ENCODE measurements at regions not wholly inside any gene's neighbourhood (a gene's known extent, or its start where the extent isn't known, plus 50 kb on each side); places are given as distances from the start of the nearest gene placed in this dataset.

DNA sequence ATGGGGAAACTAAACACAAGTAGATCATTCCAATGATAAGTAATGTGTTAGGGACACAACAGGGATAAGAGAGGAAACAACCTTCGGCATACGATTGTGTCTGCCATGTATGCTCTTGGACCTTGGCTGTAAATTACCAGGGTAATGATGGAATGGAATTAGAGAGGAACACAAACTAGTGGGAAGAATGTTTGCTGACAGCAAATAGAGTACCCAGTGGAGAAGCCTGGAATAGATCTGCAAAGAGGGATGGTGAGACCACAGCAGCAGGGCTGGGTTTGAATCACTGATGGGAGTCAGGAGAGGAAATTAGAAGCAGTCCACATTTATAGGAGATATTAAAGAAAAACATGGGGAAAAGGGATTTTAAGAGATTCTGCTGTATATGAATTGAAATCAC is 172.8 kb downstream of the LRIG3 start:
- TF ChIP-seq EGR1 (IDR thresholded peaks at IDR 0.05; ENCODE audit: low read depth in 2 of 2) (no peak), TAF1 (conservative IDR thresholded peaks at IDR 0.05) (no peak), FOXA2 (IDR thresholded peaks at IDR 0.05) (no peak), RXRA (IDR thresholded peaks at IDR 0.05) (no peak), JUND (IDR thresholded peaks at IDR 0.05) (no peak), HNF4A (conservative IDR thresholded peaks at IDR 0.05) (no peak), NR2F2 (IDR thresholded peaks at IDR 0.05) (no peak)
- Histone ChIP-seq H3K9ac (ENCODE audit: low read depth in 1 of 2, low read length in 2 of 2) (no peak overlapping the region), H3K9me3 (ENCODE audit: control insufficient read depth in 4 of 4, low read length in 3 of 4) (no peaks in the 10 kb centered on the region), H3K36me3 (ENCODE audit: control insufficient read depth in 4 of 4, insufficient read depth in 3 of 4, low read depth in 1 of 4, low read length in 3 of 4) (no peaks in the 10 kb centered on the region), H3K27ac (ENCODE audit: low read depth in 1 of 2, low read length in 2 of 2) (no peak overlapping the region), H3K27me3 (ENCODE audit: control insufficient read depth in 4 of 4, insufficient read depth in 4 of 4, low read length in 3 of 4) (no peaks in the 10 kb centered on the region), H3K4me3 (ENCODE audit: low read depth in 1 of 3, low read length in 3 of 3) (no peak overlapping the region), H3K4me1 (ENCODE audit: control insufficient read depth in 4 of 4, insufficient read depth in 4 of 4, low read length in 3 of 4) (no peaks in the 10 kb centered on the region)
- 49% methylated on average over 2 of the region's 2 CpGs for WGBS
- no peak for DNase-seq (ENCODE audit: low spot score)

DNA sequence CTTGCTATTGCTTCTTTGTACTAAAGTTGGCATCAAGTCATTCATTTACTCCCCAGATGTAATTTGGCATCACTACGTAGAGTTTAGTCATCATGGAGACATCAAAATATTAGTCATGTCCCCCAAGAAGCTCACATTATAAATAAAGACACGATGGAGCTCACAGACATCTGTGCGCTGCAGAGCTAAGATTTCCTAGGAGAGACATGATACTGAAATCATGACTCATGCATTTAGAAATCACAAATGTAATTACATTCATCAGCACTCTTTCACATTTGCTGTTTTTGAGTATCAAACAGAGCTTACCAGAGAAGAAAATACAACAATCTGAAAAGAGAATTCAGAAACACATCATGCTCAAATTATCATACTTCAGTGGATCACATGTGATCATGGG is 169.8 kb downstream of the LRIG3 start:
- Histone ChIP-seq H3K36me3 (ENCODE audit: control insufficient read depth in 4 of 4, insufficient read depth in 3 of 4, low read depth in 1 of 4, low read length in 3 of 4) (no peaks in the 10 kb centered on the region), H3K27me3 (ENCODE audit: control insufficient read depth in 4 of 4, insufficient read depth in 4 of 4, low read length in 3 of 4) (no peaks in the 10 kb centered on the region), H3K4me1 (ENCODE audit: control insufficient read depth in 4 of 4, insufficient read depth in 4 of 4, low read length in 3 of 4) (no peaks in the 10 kb centered on the region), H3K27ac (ENCODE audit: low read depth in 1 of 2, low read length in 2 of 2) (no peak overlapping the region), H3K9ac (ENCODE audit: low read depth in 1 of 2, low read length in 2 of 2) (no peak overlapping the region), H3K4me3 (ENCODE audit: low read depth in 1 of 3, low read length in 3 of 3) (no peak overlapping the region), H3K9me3 (ENCODE audit: control insufficient read depth in 4 of 4, low read length in 3 of 4) (no peaks in the 10 kb centered on the region)
- no peak for DNase-seq (ENCODE audit: low spot score)
- TF ChIP-seq, protein P1, sequence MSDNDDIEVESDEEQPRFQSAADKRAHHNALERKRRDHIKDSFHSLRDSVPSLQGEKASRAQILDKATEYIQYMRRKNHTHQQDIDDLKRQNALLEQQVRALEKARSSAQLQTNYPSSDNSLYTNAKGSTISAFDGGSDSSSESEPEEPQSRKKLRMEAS (IDR thresholded peaks at IDR 0.05) = no peak
- TF ChIP-seq EGR1 (IDR thresholded peaks at IDR 0.05; ENCODE audit: low read depth in 2 of 2) (no peak), SP1 (IDR thresholded peaks at IDR 0.05) (no peak)
- 91% methylated on average over 3 of the region's 3 CpGs for WGBS

DNA sequence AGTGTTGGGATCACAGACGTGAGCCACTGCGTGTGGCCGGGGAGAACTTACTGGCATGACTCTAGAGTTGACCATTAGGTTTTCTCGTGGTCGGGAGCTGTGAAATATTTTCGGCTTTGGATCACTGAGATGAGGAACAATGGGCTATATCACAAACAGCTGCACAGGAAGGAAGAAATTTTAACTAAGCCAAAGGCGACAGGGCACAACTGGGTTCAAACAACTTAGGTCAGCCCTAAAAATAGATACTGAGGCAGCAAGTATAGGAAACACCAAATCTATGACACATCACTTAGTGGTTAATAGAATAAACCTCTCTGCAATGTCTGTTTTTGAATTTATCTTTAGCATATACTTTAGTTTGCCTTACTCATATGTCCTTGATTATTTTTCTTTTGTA is 162.9 kb downstream of the LRIG3 start:
- DNase-seq (ENCODE audit: low spot score) = no peak
- TF ChIP-seq EGR1 (IDR thresholded peaks at IDR 0.05; ENCODE audit: low read depth in 2 of 2) (no peak), SP1 (IDR thresholded peaks at IDR 0.05) (no peak), NR2F2 (IDR thresholded peaks at IDR 0.05) (no peak), JUND (IDR thresholded peaks at IDR 0.05) (no peak), FOXA2 (IDR thresholded peaks at IDR 0.05) (no peak), HNF4A (conservative IDR thresholded peaks at IDR 0.05) (no peak), YY1 (IDR thresholded peaks at IDR 0.05) (no peak), HNF4G (IDR thresholded peaks at IDR 0.05) (no peak), GABPA (IDR thresholded peaks at IDR 0.05 in 1 of 2, conservative IDR thresholded peaks at IDR 0.05 in 1 of 2) (no peak), FOXA1 (IDR thresholded peaks at IDR 0.05) (no peak), RAD21 (IDR thresholded peaks at IDR 0.05) (no peak), RXRA (IDR thresholded peaks at IDR 0.05) (no peak), TAF1 (conservative IDR thresholded peaks at IDR 0.05) (no peak)
- TF ChIP-seq, protein P2, sequence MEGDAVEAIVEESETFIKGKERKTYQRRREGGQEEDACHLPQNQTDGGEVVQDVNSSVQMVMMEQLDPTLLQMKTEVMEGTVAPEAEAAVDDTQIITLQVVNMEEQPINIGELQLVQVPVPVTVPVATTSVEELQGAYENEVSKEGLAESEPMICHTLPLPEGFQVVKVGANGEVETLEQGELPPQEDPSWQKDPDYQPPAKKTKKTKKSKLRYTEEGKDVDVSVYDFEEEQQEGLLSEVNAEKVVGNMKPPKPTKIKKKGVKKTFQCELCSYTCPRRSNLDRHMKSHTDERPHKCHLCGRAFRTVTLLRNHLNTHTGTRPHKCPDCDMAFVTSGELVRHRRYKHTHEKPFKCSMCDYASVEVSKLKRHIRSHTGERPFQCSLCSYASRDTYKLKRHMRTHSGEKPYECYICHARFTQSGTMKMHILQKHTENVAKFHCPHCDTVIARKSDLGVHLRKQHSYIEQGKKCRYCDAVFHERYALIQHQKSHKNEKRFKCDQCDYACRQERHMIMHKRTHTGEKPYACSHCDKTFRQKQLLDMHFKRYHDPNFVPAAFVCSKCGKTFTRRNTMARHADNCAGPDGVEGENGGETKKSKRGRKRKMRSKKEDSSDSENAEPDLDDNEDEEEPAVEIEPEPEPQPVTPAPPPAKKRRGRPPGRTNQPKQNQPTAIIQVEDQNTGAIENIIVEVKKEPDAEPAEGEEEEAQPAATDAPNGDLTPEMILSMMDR (IDR thresholded peaks at IDR 0.05; ENCODE audit: low read depth, low read length, missing input control) = no peak
- TF ChIP-seq, protein P3, sequence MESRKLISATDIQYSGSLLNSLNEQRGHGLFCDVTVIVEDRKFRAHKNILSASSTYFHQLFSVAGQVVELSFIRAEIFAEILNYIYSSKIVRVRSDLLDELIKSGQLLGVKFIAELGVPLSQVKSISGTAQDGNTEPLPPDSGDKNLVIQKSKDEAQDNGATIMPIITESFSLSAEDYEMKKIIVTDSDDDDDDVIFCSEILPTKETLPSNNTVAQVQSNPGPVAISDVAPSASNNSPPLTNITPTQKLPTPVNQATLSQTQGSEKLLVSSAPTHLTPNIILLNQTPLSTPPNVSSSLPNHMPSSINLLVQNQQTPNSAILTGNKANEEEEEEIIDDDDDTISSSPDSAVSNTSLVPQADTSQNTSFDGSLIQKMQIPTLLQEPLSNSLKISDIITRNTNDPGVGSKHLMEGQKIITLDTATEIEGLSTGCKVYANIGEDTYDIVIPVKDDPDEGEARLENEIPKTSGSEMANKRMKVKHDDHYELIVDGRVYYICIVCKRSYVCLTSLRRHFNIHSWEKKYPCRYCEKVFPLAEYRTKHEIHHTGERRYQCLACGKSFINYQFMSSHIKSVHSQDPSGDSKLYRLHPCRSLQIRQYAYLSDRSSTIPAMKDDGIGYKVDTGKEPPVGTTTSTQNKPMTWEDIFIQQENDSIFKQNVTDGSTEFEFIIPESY (IDR thresholded peaks at IDR 0.05) = no peak
- TF ChIP-seq, protein P4, sequence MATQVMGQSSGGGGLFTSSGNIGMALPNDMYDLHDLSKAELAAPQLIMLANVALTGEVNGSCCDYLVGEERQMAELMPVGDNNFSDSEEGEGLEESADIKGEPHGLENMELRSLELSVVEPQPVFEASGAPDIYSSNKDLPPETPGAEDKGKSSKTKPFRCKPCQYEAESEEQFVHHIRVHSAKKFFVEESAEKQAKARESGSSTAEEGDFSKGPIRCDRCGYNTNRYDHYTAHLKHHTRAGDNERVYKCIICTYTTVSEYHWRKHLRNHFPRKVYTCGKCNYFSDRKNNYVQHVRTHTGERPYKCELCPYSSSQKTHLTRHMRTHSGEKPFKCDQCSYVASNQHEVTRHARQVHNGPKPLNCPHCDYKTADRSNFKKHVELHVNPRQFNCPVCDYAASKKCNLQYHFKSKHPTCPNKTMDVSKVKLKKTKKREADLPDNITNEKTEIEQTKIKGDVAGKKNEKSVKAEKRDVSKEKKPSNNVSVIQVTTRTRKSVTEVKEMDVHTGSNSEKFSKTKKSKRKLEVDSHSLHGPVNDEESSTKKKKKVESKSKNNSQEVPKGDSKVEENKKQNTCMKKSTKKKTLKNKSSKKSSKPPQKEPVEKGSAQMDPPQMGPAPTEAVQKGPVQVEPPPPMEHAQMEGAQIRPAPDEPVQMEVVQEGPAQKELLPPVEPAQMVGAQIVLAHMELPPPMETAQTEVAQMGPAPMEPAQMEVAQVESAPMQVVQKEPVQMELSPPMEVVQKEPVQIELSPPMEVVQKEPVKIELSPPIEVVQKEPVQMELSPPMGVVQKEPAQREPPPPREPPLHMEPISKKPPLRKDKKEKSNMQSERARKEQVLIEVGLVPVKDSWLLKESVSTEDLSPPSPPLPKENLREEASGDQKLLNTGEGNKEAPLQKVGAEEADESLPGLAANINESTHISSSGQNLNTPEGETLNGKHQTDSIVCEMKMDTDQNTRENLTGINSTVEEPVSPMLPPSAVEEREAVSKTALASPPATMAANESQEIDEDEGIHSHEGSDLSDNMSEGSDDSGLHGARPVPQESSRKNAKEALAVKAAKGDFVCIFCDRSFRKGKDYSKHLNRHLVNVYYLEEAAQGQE (IDR thresholded peaks at IDR 0.05) = no peak
- TF ChIP-seq, protein P1 (IDR thresholded peaks at IDR 0.05) = no peak
- TF ChIP-seq, protein P5, sequence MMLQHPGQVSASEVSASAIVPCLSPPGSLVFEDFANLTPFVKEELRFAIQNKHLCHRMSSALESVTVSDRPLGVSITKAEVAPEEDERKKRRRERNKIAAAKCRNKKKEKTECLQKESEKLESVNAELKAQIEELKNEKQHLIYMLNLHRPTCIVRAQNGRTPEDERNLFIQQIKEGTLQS (IDR thresholded peaks at IDR 0.05) = no peak
- Histone ChIP-seq H3K9ac (ENCODE audit: low read depth in 1 of 2, low read length in 2 of 2) (no peak overlapping the region), H3K4me3 (ENCODE audit: low read depth in 1 of 3, low read length in 3 of 3) (no peak overlapping the region), H3K27ac (ENCODE audit: low read depth in 1 of 2, low read length in 2 of 2) (no peak overlapping the region), H3K27me3 (ENCODE audit: control insufficient read depth in 4 of 4, insufficient read depth in 4 of 4, low read length in 3 of 4) (no peaks in the 10 kb centered on the region), H3K36me3 (ENCODE audit: control insufficient read depth in 4 of 4, insufficient read depth in 3 of 4, low read depth in 1 of 4, low read length in 3 of 4) (no peaks in the 10 kb centered on the region), H3K9me3 (ENCODE audit: control insufficient read depth in 4 of 4, low read length in 3 of 4) (no peaks in the 10 kb centered on the region), H3K4me1 (ENCODE audit: control insufficient read depth in 4 of 4, insufficient read depth in 4 of 4, low read length in 3 of 4) (no peaks in the 10 kb centered on the region)
- 82% methylated on average over 7 of the region's 7 CpGs for WGBS

All from liver (tissue), 8 donors.